ENCODE measurements at regions not wholly inside any gene's neighbourhood (a gene's known extent, or its start where the extent isn't known, plus 50 kb on each side); places are given as distances from the start of the nearest gene placed in this dataset.

GRCh38 chr6:139522511-139523220 is 148.2 kb upstream of the CITED2 start:
- Histone ChIP-seq H3K36me3 (ENCODE audit: insufficient read depth, low read length) (no peaks in the 10 kb centered on the region), H3K79me2 (replicated peaks; ENCODE audit: insufficient read depth, low read length) (no peaks in the 10 kb centered on the region), H4K20me1 (ENCODE audit: insufficient read depth) (no peaks in the 10 kb centered on the region), H3K27ac (ENCODE audit: low read length) (no peak overlapping the region), H2AFZ (ENCODE audit: low read depth, low read length) (no peak overlapping the region), H3K27me3 (ENCODE audit: insufficient read depth, low read depth, low read length) (no peaks in the 10 kb centered on the region), H3K9me3 (ENCODE audit: low read length) (no peaks in the 10 kb centered on the region), H3K9me2 (ENCODE audit: insufficient read depth, low read length) (no peaks in the 10 kb centered on the region), H3K9ac (ENCODE audit: low read length) (no peak overlapping the region), H3F3A (ENCODE audit: insufficient read depth, low read length, poor library complexity, severe bottlenecking) (no peaks in the 10 kb centered on the region), H3K4me3 (ENCODE audit: low read length) (no peak overlapping the region), H3K4me2 (ENCODE audit: low read length) (no peak overlapping the region)
- TF ChIP-seq RAD21 (conservative IDR thresholded peaks at IDR 0.05) (no peak), CTCF (IDR thresholded peaks at IDR 0.05; ENCODE audit: poor library complexity, severe bottlenecking) (no peak)

GRCh38 chr6:139521338-139521737 is 146.9 kb upstream of the CITED2 start:
- Histone ChIP-seq H3F3A (ENCODE audit: insufficient read depth, low read length, poor library complexity, severe bottlenecking) (no peaks in the 10 kb centered on the region), H4K20me1 (ENCODE audit: insufficient read depth) (no peaks in the 10 kb centered on the region), H3K4me3 (ENCODE audit: low read length) (no peak overlapping the region), H2AFZ (ENCODE audit: low read depth, low read length) (no peak overlapping the region), H3K4me2 (ENCODE audit: low read length) (no peak overlapping the region), H3K9ac (ENCODE audit: low read length) (no peak overlapping the region), H3K79me2 (replicated peaks; ENCODE audit: insufficient read depth, low read length) (no peaks in the 10 kb centered on the region), H3K36me3 (ENCODE audit: insufficient read depth, low read length) (no peaks in the 10 kb centered on the region), H3K27me3 (ENCODE audit: insufficient read depth, low read depth, low read length) (no peaks in the 10 kb centered on the region), H3K9me2 (ENCODE audit: insufficient read depth, low read length) (no peaks in the 10 kb centered on the region), H3K27ac (ENCODE audit: low read length) (no peak overlapping the region), H3K9me3 (ENCODE audit: low read length) (no peaks in the 10 kb centered on the region)
- TF ChIP-seq EZH2 (IDR thresholded peaks at IDR 0.05; ENCODE audit: borderline replicate concordance, insufficient read depth, low read length, poor library complexity, severe bottlenecking) (no peak), POLR2AphosphoS5 (IDR thresholded peaks at IDR 0.05) (no peak), TAF1 (IDR thresholded peaks at IDR 0.05; ENCODE audit: low read depth) (no peak), CTCF (IDR thresholded peaks at IDR 0.05; ENCODE audit: poor library complexity, severe bottlenecking) (no peak)

GRCh38 chr6:139520321-139520768 is 145.9 kb upstream of the CITED2 start:
- H3F3A ChIP-seq (ENCODE audit: insufficient read depth, low read length, poor library complexity, severe bottlenecking): no peaks in the 10 kb centered on the region
- no peaks in the 10 kb centered on the region for H3K36me3 ChIP-seq (ENCODE audit: insufficient read depth, low read length)
- no peaks in the 10 kb centered on the region for H3K27me3 ChIP-seq (ENCODE audit: insufficient read depth, low read depth, low read length)
- no peaks in the 10 kb centered on the region for H3K9me3 ChIP-seq (ENCODE audit: low read length)
- no peaks in the 10 kb centered on the region for H3K79me2 ChIP-seq (replicated peaks; ENCODE audit: insufficient read depth, low read length)
- TF ChIP-seq POLR2AphosphoS5 (IDR thresholded peaks at IDR 0.05): no peak
- no peak for TF ChIP-seq EZH2 (IDR thresholded peaks at IDR 0.05; ENCODE audit: borderline replicate concordance, insufficient read depth, low read length, poor library complexity, severe bottlenecking)
- TF ChIP-seq RAD21 (conservative IDR thresholded peaks at IDR 0.05): no peak
- TF ChIP-seq CTCF (IDR thresholded peaks at IDR 0.05; ENCODE audit: poor library complexity, severe bottlenecking): no peak
- TF ChIP-seq MXI1 (conservative IDR thresholded peaks at IDR 0.05; ENCODE audit: poor library complexity, severe bottlenecking): no peak
- TF ChIP-seq SMC3 (conservative IDR thresholded peaks at IDR 0.05; ENCODE audit: poor library complexity): no peak
- no peak for TF ChIP-seq EP300 (conservative IDR thresholded peaks at IDR 0.05; ENCODE audit: poor library complexity, severe bottlenecking)
- H3K4me2 ChIP-seq (ENCODE audit: low read length): no peak overlapping the region
- no peak overlapping the region for H3K9ac ChIP-seq (ENCODE audit: low read length)
- no peak overlapping the region for H3K27ac ChIP-seq (ENCODE audit: low read length)
- no peak overlapping the region for H3K4me3 ChIP-seq (ENCODE audit: low read length)
- no peak overlapping the region for H2AFZ ChIP-seq (ENCODE audit: low read depth, low read length)
- H4K20me1 ChIP-seq (ENCODE audit: insufficient read depth): no peaks in the 10 kb centered on the region
- no peaks in the 10 kb centered on the region for H3K9me2 ChIP-seq (ENCODE audit: insufficient read depth, low read length)

Measured in neural cell (in vitro differentiated cells).